Activated CD4-positive, alpha-beta T cell treated with anti-CD3 and anti-CD28 coated beads for 36 hours (primary cell): ENCODE measurements at regions not wholly inside any gene's neighbourhood (a gene's known extent, or its start where the extent isn't known, plus 50 kb on each side); places are given as distances from the start of the nearest gene placed in this dataset.
"Not testable (repeated sequence)": the region's sequence is repeated elsewhere in the genome, so short reads cannot be mapped to it uniquely, and the experiment has no call there.

Experiments used
- ATAC-seq: fragments of 200-7000 bp; cut with Tn5 transposase; one replicate; pipeline ENCODE4 v1.10.0; 2021; ENCODE audit warnings: mild to moderate bottlenecking, moderate library complexity
- CTCF ChIA-PET: fragments of 350-600 bp; sonication (Branson Sonifier 250); formaldehyde crosslinking; loops from one replicate; lab custom pipeline; 2021; ENCODE audit warnings: antibody characterized with exemption; lab: Charles Lee
- POLR2A ChIA-PET: fragments of 350-600 bp; sonication (Branson Sonifier 250); formaldehyde crosslinking; loops from one replicate; lab custom pipeline; 2021; ENCODE audit warnings: antibody characterized with exemption, inconsistent platforms; lab: Charles Lee
- DNase-seq: peaks from one replicate; pipeline ENCODE4 v3.0.0-alpha.2; 2020
- H3K27ac Mint-ChIP-seq: one replicate; pipeline ENCODE4 v1.8.0; 2021; ENCODE audit warnings: mixed read lengths
- H3K27me3 Mint-ChIP-seq: one replicate; pipeline ENCODE4 v1.8.0; 2021; ENCODE audit warnings: mixed read lengths
- H3K36me3 Mint-ChIP-seq: one replicate; pipeline ENCODE4 v1.8.0; 2021; ENCODE audit warnings: low read depth, mixed read lengths
- H3K4me1 Mint-ChIP-seq: one replicate; pipeline ENCODE4 v1.8.0; 2021; ENCODE audit warnings: mixed read lengths
- H3K4me3 Mint-ChIP-seq: one replicate; pipeline ENCODE4 v1.8.0; 2021; ENCODE audit warnings: mild to moderate bottlenecking, moderate library complexity, mixed read lengths
- H3K9me3 Mint-ChIP-seq: one replicate; pipeline ENCODE4 v1.8.0; 2021; ENCODE audit warnings: low read depth, mixed read lengths
- intact Hi-C, 2 experiments: fragments of 100-400 bp; cut with DNase I in 1 of 2; cut with micrococcal nuclease in 1 of 2; formaldehyde crosslinking; loops; one replicate each; pipeline versions ENCODE4 v1.14.2 to v1.15.1; 2022 to 2024; cut with DNase I, micrococcal nuclease

- Mint-ChIP-seq H3K27me3 (no peaks in the 10 kb centered on the region), H3K36me3 (no peaks in the 10 kb centered on the region), H3K27ac (no peak overlapping the region), H3K4me3 (no peak overlapping the region), H3K4me1 (no peaks in the 10 kb centered on the region), H3K9me3 (no peaks in the 10 kb centered on the region)
- intact Hi-C loops = no loop called here
- ChIA-PET CTCF (no interaction called here), POLR2A (no interaction called here)
- no peak for DNase-seq
- no peak for ATAC-seq
Observed at GRCh38 chr16:5776876-5777275, 679.3 kb upstream of the EEF2KMT start.

- no peaks in the 10 kb centered on the region for H3K4me1 Mint-ChIP-seq
- H3K36me3 Mint-ChIP-seq = no peaks in the 10 kb centered on the region
- intact Hi-C loops = no loop called here
- DNase-seq = no peak
- H3K9me3 Mint-ChIP-seq = no peaks in the 10 kb centered on the region
- no peak overlapping the region for H3K4me3 Mint-ChIP-seq
- H3K27me3 Mint-ChIP-seq = no peaks in the 10 kb centered on the region
- no peak for ATAC-seq
- CTCF ChIA-PET = no interaction called here
- H3K27ac Mint-ChIP-seq = no peak overlapping the region
- POLR2A ChIA-PET = no interaction called here
Observed at GRCh38 chr16:5775916-5776315, 678.3 kb upstream of the EEF2KMT start.

- no peaks in the 10 kb centered on the region for H3K36me3 Mint-ChIP-seq
- H3K9me3 Mint-ChIP-seq = no peaks in the 10 kb centered on the region
- no peaks in the 10 kb centered on the region for H3K4me1 Mint-ChIP-seq
- no peaks in the 10 kb centered on the region for H3K27me3 Mint-ChIP-seq
- ChIA-PET CTCF (interaction anchor here (0.6 kb wide), 1 partner anchor 1620 kb away, joined by 3 read pairs; no protein-coding TSS in a partner anchor), POLR2A (no interaction called here)
- no peak overlapping the region for H3K27ac Mint-ChIP-seq
- intact Hi-C loops = no loop called here
- H3K4me3 Mint-ChIP-seq = no peak overlapping the region
- DNase-seq (no peak), ATAC-seq (no peak)
Observed at GRCh38 chr16:5770118-5770517, 672.5 kb upstream of the EEF2KMT start.

- no peak for ATAC-seq
- CTCF ChIA-PET = no interaction called here
- POLR2A ChIA-PET = no interaction called here
- no peak overlapping the region for H3K4me3 Mint-ChIP-seq
- no peaks in the 10 kb centered on the region for H3K9me3 Mint-ChIP-seq
- H3K27ac Mint-ChIP-seq = no peak overlapping the region
- DNase-seq = no peak
- H3K4me1 Mint-ChIP-seq = no peaks in the 10 kb centered on the region
- intact Hi-C loops = no loop called here
- H3K36me3 Mint-ChIP-seq = no peaks in the 10 kb centered on the region
- H3K27me3 Mint-ChIP-seq = no peaks in the 10 kb centered on the region
Observed at GRCh38 chr16:5769513-5769912, 671.9 kb upstream of the EEF2KMT start.

- no peak for DNase-seq
- Mint-ChIP-seq H3K4me1 (no peaks in the 10 kb centered on the region), H3K27me3 (no peaks in the 10 kb centered on the region), H3K36me3 (no peaks in the 10 kb centered on the region), H3K27ac (no peak overlapping the region), H3K4me3 (no peak overlapping the region), H3K9me3 (no peaks in the 10 kb centered on the region)
- ATAC-seq = no peak
- POLR2A ChIA-PET = no interaction called here
- intact Hi-C loops = no loop called here
- CTCF ChIA-PET = no interaction called here
Observed at GRCh38 chr16:5768445-5768844, 670.9 kb upstream of the EEF2KMT start.

DNA sequence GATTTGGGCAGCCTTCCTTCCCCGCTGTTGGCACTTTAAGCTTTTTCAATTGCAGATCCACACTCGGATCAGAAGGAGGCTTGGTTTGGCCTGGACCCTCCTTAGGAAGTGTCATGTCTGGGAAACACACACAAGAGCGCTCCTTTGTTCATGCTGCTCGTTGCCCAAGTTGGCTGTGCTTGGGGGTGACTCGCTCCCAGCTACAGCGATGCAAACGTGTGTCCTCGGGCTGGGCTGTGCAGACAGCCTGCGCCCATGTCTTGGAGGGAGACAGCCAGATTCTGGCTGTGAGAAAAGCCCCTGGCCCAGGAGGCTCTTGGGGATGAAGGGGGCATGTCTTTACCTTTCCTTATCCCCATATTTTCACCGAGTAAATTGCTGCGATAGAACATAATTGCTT is 665.6 kb upstream of the EEF2KMT start:
- no peaks in the 10 kb centered on the region for H3K27me3 Mint-ChIP-seq
- ChIA-PET CTCF (no interaction called here), POLR2A (no interaction called here)
- no peak overlapping the region for H3K4me3 Mint-ChIP-seq
- no peaks in the 10 kb centered on the region for H3K36me3 Mint-ChIP-seq
- H3K9me3 Mint-ChIP-seq = no peaks in the 10 kb centered on the region
- no peak for DNase-seq
- intact Hi-C loops = no loop called here
- H3K4me1 Mint-ChIP-seq = no peaks in the 10 kb centered on the region
- H3K27ac Mint-ChIP-seq = no peak overlapping the region
- no peak for ATAC-seq

- no peak for ATAC-seq
- DNase-seq = no peak
- H3K27ac Mint-ChIP-seq = no peak overlapping the region
- POLR2A ChIA-PET = no interaction called here
- H3K27me3 Mint-ChIP-seq = no peaks in the 10 kb centered on the region
- intact Hi-C loops = no loop called here
- no peaks in the 10 kb centered on the region for H3K4me1 Mint-ChIP-seq
- no peaks in the 10 kb centered on the region for H3K36me3 Mint-ChIP-seq
- CTCF ChIA-PET = no interaction called here
- H3K4me3 Mint-ChIP-seq = no peak overlapping the region
- H3K9me3 Mint-ChIP-seq = no peaks in the 10 kb centered on the region
Observed at GRCh38 chr16:5762362-5762761, 664.8 kb upstream of the EEF2KMT start.

DNA sequence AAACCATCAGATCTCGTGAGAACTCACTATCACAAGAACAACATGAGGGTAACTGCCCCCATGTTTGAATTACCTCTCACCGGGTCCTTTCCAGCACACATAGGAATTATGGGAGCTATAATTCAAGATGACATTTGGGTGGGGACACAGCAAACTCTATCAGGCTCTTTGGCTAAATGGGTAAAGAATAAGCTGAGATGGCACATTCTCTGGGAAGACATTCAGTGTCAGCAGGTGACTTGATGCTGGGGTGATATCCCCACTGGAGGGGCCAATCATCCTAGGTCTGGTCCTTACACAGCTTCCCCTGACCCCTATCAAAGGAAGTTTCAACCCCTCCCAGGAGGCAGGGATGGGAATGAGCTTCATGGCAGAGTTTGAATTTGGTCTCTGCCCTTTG is 664.0 kb upstream of the EEF2KMT start:
- Mint-ChIP-seq H3K4me3 (no peak overlapping the region), H3K27ac (no peak overlapping the region), H3K36me3 (no peaks in the 10 kb centered on the region), H3K9me3 (peaks cover 2% of the 10 kb centered on the region), H3K27me3 (no peaks in the 10 kb centered on the region), H3K4me1 (no peaks in the 10 kb centered on the region)
- intact Hi-C loops = no loop called here
- ChIA-PET POLR2A (no interaction called here), CTCF (interaction anchor here (0.8 kb wide), 1 partner anchor 86 kb away, joined by 3 read pairs; no protein-coding TSS in a partner anchor)
- no peak for ATAC-seq
- no peak for DNase-seq

DNA sequence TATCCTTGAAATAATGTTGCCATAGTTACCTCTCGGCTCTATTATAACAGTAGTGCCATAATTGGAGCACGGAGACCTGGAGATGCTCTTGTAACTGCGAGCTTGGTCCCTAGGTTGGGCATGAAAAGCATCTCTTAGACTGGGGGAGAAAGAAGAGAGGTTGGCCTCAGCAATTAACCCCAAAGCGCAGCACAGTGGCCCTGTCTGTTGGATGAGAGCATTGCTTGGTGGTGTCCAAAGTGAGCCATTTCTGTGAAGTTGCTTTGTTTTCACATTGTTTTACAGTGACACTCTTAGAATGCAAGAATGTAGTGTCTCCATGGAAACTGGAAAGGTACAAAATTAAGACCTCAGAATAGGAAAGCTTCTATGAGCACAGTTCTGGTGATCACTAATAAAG is 660.7 kb upstream of the EEF2KMT start:
- H3K9me3 Mint-ChIP-seq = peaks cover 2% of the 10 kb centered on the region
- no peaks in the 10 kb centered on the region for H3K36me3 Mint-ChIP-seq
- ChIA-PET POLR2A (no interaction called here), CTCF (no interaction called here)
- no peaks in the 10 kb centered on the region for H3K27me3 Mint-ChIP-seq
- H3K4me3 Mint-ChIP-seq = no peak overlapping the region
- no peak overlapping the region for H3K27ac Mint-ChIP-seq
- ATAC-seq (no peak), DNase-seq (no peak)
- H3K4me1 Mint-ChIP-seq = no peaks in the 10 kb centered on the region
- intact Hi-C loops = no loop called here

- Mint-ChIP-seq H3K9me3 (peaks cover 2% of the 10 kb centered on the region), H3K27me3 (no peaks in the 10 kb centered on the region), H3K36me3 (no peaks in the 10 kb centered on the region), H3K4me3 (no peak overlapping the region), H3K4me1 (no peaks in the 10 kb centered on the region), H3K27ac (no peak overlapping the region)
- POLR2A ChIA-PET = no interaction called here
- DNase-seq = no peak
- ATAC-seq = no peak
- intact Hi-C loops = no loop called here
- CTCF ChIA-PET = no interaction called here
Observed at GRCh38 chr16:5756969-5757368, 659.4 kb upstream of the EEF2KMT start.

- H3K27me3 Mint-ChIP-seq = no peaks in the 10 kb centered on the region
- no peaks in the 10 kb centered on the region for H3K36me3 Mint-ChIP-seq
- POLR2A ChIA-PET = no interaction called here
- no peak overlapping the region for H3K4me3 Mint-ChIP-seq
- peaks cover 5% of the 10 kb centered on the region for H3K9me3 Mint-ChIP-seq
- intact Hi-C loops = no loop called here
- DNase-seq (no peak), ATAC-seq (no peak)
- CTCF ChIA-PET = interaction anchor here (0.7 kb wide), 1 partner anchor 73 kb away, joined by 5 read pairs; no protein-coding TSS in a partner anchor
- no peak overlapping the region for H3K27ac Mint-ChIP-seq
- H3K4me1 Mint-ChIP-seq = no peaks in the 10 kb centered on the region
Observed at GRCh38 chr16:5753381-5753780, 655.8 kb upstream of the EEF2KMT start.

DNA sequence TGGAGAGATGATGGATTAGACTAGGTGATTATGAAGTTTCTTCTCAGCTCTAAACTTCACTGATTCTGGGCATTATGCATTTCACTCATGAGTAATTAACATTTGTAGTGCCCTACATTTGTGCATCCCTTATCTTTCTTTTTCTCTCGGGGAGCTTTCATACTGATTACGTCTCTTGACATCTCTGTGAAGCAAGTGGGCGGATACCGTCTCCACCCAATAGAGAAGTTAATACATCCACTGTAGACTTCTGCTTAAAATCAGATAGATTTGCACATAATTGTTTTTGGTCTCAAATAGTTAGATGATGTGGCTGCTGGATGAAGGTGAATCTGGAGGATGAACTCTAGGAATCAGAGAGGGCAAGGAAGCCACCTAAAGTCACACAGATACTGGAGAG is 653.6 kb upstream of the EEF2KMT start:
- ChIA-PET POLR2A (no interaction called here), CTCF (no interaction called here)
- no peak for ATAC-seq
- Mint-ChIP-seq H3K27me3 (no peaks in the 10 kb centered on the region), H3K4me1 (no peaks in the 10 kb centered on the region), H3K4me3 (no peak overlapping the region), H3K27ac (no peak overlapping the region), H3K36me3 (no peaks in the 10 kb centered on the region), H3K9me3 (peaks cover 3% of the 10 kb centered on the region)
- intact Hi-C loops = no loop called here
- no peak for DNase-seq

GRCh38 chr16:5750439-5750838 is 652.8 kb upstream of the EEF2KMT start:
- H3K27me3 Mint-ChIP-seq, POLR2A ChIA-PET, ATAC-seq, H3K36me3 Mint-ChIP-seq, H3K4me1 Mint-ChIP-seq, intact Hi-C loops, DNase-seq, H3K9me3 Mint-ChIP-seq, H3K27ac Mint-ChIP-seq, H3K4me3 Mint-ChIP-seq, CTCF ChIA-PET: not testable (repeated sequence)
